K562 (cell line): ENCODE measurements at regions not wholly inside any gene's neighbourhood (a gene's known extent, or its start where the extent isn't known, plus 50 kb on each side); places are given as distances from the start of the nearest gene placed in this dataset.

Experiments used
- ATAC-seq: fragments of 200-7000 bp; cut with Tn5 transposase; 3 replicates; pipeline ENCODE4 v1.9.1; 2020; ENCODE audit warnings: moderate library complexity
- BruUV-seq: library from RNA; stranded (reverse); fragments of 400-500 nt; replicated peaks from 2 replicates; lab custom pipeline; 2021; lab: Mats Ljungman, UMichigan
- CTCF ChIA-PET: fragments of 300-600 bp; formaldehyde crosslinking; extraction: SDS; loops from one replicate; lab custom pipeline; 2021; ENCODE audit warnings: low intra/inter-chr PET ratio; lab: Yijun Ruan, JAX
- POLR2A ChIA-PET: fragments of 300-600, 350-650 bp; sonication (Branson Sonifier 250); formaldehyde crosslinking; extraction: SDS; loops from one replicate; lab custom pipeline; 2021; ENCODE audit warnings: antibody characterized with exemption, inconsistent platforms; lab: Yijun Ruan, JAX
- DNase-seq, 4 experiments: peaks; one replicate each; pipeline versions ENCODE4 v3.0.0 to v3.0.0-alpha.2; 2011 to 2018; ENCODE audit warnings: low spot score in 3 of 4, mixed read lengths in 3 of 4; ENCODE audit errors: extremely low read depth in 1 of 4
- FAIRE-seq: peaks from 2 replicates; lab custom pipeline; 2011; peaks lifted over from hg19 to GRCh38; lab: Jason Lieb, UNC
- H2AFZ ChIP-seq: 2 replicates; pipeline ENCODE4 v1.6.0; 2011; ENCODE audit warnings: low read depth, low read length, control low read depth, inconsistent platforms
- H3K27ac ChIP-seq: fragments of 200-600 bp; 3 replicates; pipeline ENCODE4 v1.8.0; 2011; ENCODE audit warnings: low read depth, mild to moderate bottlenecking, control low read depth, inconsistent platforms, low read length, moderate library complexity, mixed read lengths; ENCODE audit errors: extremely low read depth
- H3K27me3 ChIP-seq, 2 experiments: fragments of 300-600 bp in 1 of 2; 2 replicates in 1 of 2; 3 replicates in 1 of 2; pipeline versions ENCODE4 v1.6.0 to v1.8.0; 2011; ENCODE audit warnings: inconsistent platforms in 2 of 2, low read length in 2 of 2, mild to moderate bottlenecking in 1 of 2, mixed read lengths in 1 of 2, moderate library complexity in 1 of 2; ENCODE audit not compliant: control insufficient read depth in 2 of 2, insufficient read depth in 2 of 2
- H3K36me3 ChIP-seq: fragments of 300-600 bp; 3 replicates; pipeline ENCODE4 v1.8.0; 2011; ENCODE audit warnings: mild to moderate bottlenecking, low read length, inconsistent platforms; ENCODE audit not compliant: control insufficient read depth, insufficient read depth
- H3K4me1 ChIP-seq, 2 experiments: fragments of 200-600 bp in 1 of 2; replicated peaks in 1 of 2; 2 replicates in 1 of 2; 3 replicates in 1 of 2; pipeline versions ENCODE4 v1.5.1 to v1.8.0; 2011; ENCODE audit warnings: inconsistent platforms in 2 of 2, low read length in 2 of 2, mild to moderate bottlenecking in 1 of 2, mixed read lengths in 1 of 2, moderate library complexity in 1 of 2; ENCODE audit not compliant: control insufficient read depth in 2 of 2, insufficient read depth in 2 of 2
- H3K4me2 ChIP-seq: 2 replicates; pipeline ENCODE4 v1.6.1; 2011; ENCODE audit warnings: low read length, control low read depth, inconsistent platforms, mixed read lengths; ENCODE audit not compliant: insufficient read depth
- H3K4me3 ChIP-seq: fragments of 200-600 bp; sonication (generic), shearing (Covaris generic); 2 replicates; pipeline ENCODE4 v1.5.1; 2016; ENCODE audit warnings: control low read depth, inconsistent platforms
- H3K79me2 ChIP-seq: fragments of 200-600 bp; 3 replicates; pipeline ENCODE4 v1.8.0; 2011; ENCODE audit warnings: low read length, inconsistent platforms; ENCODE audit not compliant: control insufficient read depth, insufficient read depth
- H3K9ac ChIP-seq, 2 experiments: 2 replicates each; pipeline versions ENCODE4 v1.6.0 to v1.6.1; 2011; ENCODE audit warnings: low read depth in 2 of 2, low read length in 2 of 2, control low read depth in 1 of 2, inconsistent platforms in 1 of 2, mild to moderate bottlenecking in 1 of 2, mixed read lengths in 1 of 2; ENCODE audit not compliant: insufficient read depth in 1 of 2
- H3K9me1 ChIP-seq: one replicate; pipeline ENCODE4 v1.6.0; 2011; ENCODE audit warnings: inconsistent platforms, mild to moderate bottlenecking, low read length, moderate library complexity; ENCODE audit not compliant: control insufficient read depth, insufficient read depth
- H3K9me3 ChIP-seq: replicated peaks from 2 replicates; pipeline ENCODE4 v1.5.1; 2011; ENCODE audit warnings: low read depth, low read length, inconsistent platforms; ENCODE audit not compliant: control insufficient read depth, insufficient read depth
- H4K20me1 ChIP-seq: replicated peaks from 2 replicates; pipeline ENCODE4 v1.6.1; 2011; ENCODE audit warnings: low read length, inconsistent platforms, mixed read lengths; ENCODE audit not compliant: control insufficient read depth, insufficient read depth
- CSDE1 ChIP-seq, 2 experiments: fragments of 450-650 bp; IDR thresholded peaks; 2 replicates each; pipeline ENCODE4 v1.6.1; 2016; ENCODE audit warnings: mild to moderate bottlenecking in 1 of 2
- FOXP4 ChIP-seq: sonication (generic); formaldehyde crosslinking; IDR thresholded peaks from 2 replicates; pipeline ENCODE4 v1.8.0; 2022; ENCODE audit warnings: mild to moderate bottlenecking, missing genetic modification reagents, borderline replicate concordance
- RBM15 ChIP-seq: fragments of 200-400 bp; formaldehyde crosslinking; IDR thresholded peaks from 2 replicates; pipeline ENCODE4 v1.6.1; 2018; ENCODE audit warnings: mild to moderate bottlenecking, low read length, moderate library complexity; ENCODE audit not compliant: insufficient read depth
- RNF219 ChIP-seq: fragments of 250-450 bp; sonication (Bioruptor Pico); IDR thresholded peaks from 2 replicates; pipeline ENCODE4 v1.5.0; 2022; ENCODE audit warnings: mild to moderate bottlenecking
- ZNF561 ChIP-seq: fragments of 450-650 bp; formaldehyde crosslinking; conservative IDR thresholded peaks from 2 replicates; pipeline ENCODE4 v1.4.0; 2020; ENCODE audit warnings: mild to moderate bottlenecking, moderate library complexity
- ZNF644 ChIP-seq: fragments of 200-800 bp; sonication (Bioruptor generic); IDR thresholded peaks from 2 replicates; pipeline ENCODE4 v1.6.1; 2016; ENCODE audit warnings: low read depth, missing genetic modification characterization, missing compliant biosample characterization
- WGBS: fragments of 100-300 bp; shearing (Covaris generic); methylation state at CpG from one replicate; pipeline ENCODE4 v1.1.6; 2016; ENCODE audit warnings: low coverage, mixed read lengths; ENCODE audit not compliant: insufficient coverage; ENCODE audit errors: missing lambda C conversion rate; 5-methylcytosine and 5-hydroxymethylcytosine counted together
- in situ Hi-C: fragments of 300-500 bp; cut with MboI; formaldehyde crosslinking; loops from 4 replicates; pipeline ENCODE4 v1.15.0; 2018; ENCODE audit warnings: inconsistent platforms, mixed read lengths
- intact Hi-C: fragments of 100-400 bp; cut with micrococcal nuclease; formaldehyde crosslinking; loops from 2 replicates; pipeline ENCODE4 v1.14.2; 2022

- FAIRE-seq (no peak), DNase-seq (no peak), ATAC-seq (no peak)
- BruUV-seq = no TSS peak
- Histone ChIP-seq H2AFZ (no peak overlapping the region), H3K27ac (no peak overlapping the region), H3K4me1 (no peaks in the 10 kb centered on the region), H4K20me1 (no peaks in the 10 kb centered on the region), H3K79me2 (no peaks in the 10 kb centered on the region), H3K9me3 (no peaks in the 10 kb centered on the region), H3K9me1 (no peaks in the 10 kb centered on the region), H3K4me2 (no peak overlapping the region), H3K36me3 (no peaks in the 10 kb centered on the region), H3K9ac (no peak overlapping the region), H3K4me3 (no peak overlapping the region), H3K27me3 (no peaks in the 10 kb centered on the region)
- ChIA-PET CTCF (no interaction called here), POLR2A (no interaction called here)
- in situ Hi-C loops = no loop called here
- intact Hi-C loops = no loop called here
- TF ChIP-seq FOXP4 (no peak), ZNF644 (no peak), CSDE1 (IDR thresholded peaks at IDR 0.05) (no peak), RNF219 (CRISPR knock-in tag) (no peak), RBM15 (no peak), ZNF561 (CRISPR knock-in tag) (no peak)
- whole genome bisulfite sequencing = 0% methylated on average over 2 of the region's 2 CpGs
These were observed 158.1 kb downstream of the AHR start for GRCh38 chr7:17456541-17456940.
